Heart left ventricle (tissue), 13 donors: ENCODE measurements at regions not wholly inside any gene's neighbourhood (a gene's known extent, or its start where the extent isn't known, plus 50 kb on each side); places are given as distances from the start of the nearest gene placed in this dataset.

ENCODE experiments used
- POLR2A ChIP-seq, 2 donors: fragments of 450-650 bp; IDR thresholded peaks; one replicate each; pipeline ENCODE4 v1.6.1; 2017; ENCODE audit warnings: antibody characterized with exemption in 2 of 2, mild to moderate bottlenecking in 2 of 2, moderate library complexity in 2 of 2
- TF ChIP-seq, protein P1 (sequence below), 12 donors: fragments of 200-600 bp; sonication (generic) in 4 of 12; IDR thresholded peaks; one replicate each; pipeline versions ENCODE4 v1.5.0 to v1.8.0; 2018 to 2022; ENCODE audit warnings: antibody characterized with exemption in 12 of 12, mild to moderate bottlenecking in 5 of 12
- donor health status: ischemic (EF 13 %, LVEDD 7.1; RV severe dilation, severe dysfunction).
- donor health status: DM: no; HTN: yes; CAD: no.
- donor health status: DM: no; HTN: no; CAD: no.
- donor health status: ischemic (EF 25% LVEDD 6.9; RV normal size, moderate dysfunction).
- donor health status: ischemic (EF 25% LVEDD 5.7; RV mildly dilated, moderate dysfunction).
- donor health status: ischemic (EF 35%, LVEDD 5.7; RV mildly dilated, moderate dysfunction).
- donor health status: nonischemic (EF 11% LVEDD 7.7; RV severe dilation, severe dysfunction).
- donor health status: DM: yes; HTN: yes; CAD: no.
- donor health status: PGD.
- donor health status: ischemic (EF 29% LVEDD 5.4; RV normal size, mild dysfunction).
- donor health status: nonischemic (EF 23%, LVEDD 6.1; RV moderate dilation, normal function).

DNA sequence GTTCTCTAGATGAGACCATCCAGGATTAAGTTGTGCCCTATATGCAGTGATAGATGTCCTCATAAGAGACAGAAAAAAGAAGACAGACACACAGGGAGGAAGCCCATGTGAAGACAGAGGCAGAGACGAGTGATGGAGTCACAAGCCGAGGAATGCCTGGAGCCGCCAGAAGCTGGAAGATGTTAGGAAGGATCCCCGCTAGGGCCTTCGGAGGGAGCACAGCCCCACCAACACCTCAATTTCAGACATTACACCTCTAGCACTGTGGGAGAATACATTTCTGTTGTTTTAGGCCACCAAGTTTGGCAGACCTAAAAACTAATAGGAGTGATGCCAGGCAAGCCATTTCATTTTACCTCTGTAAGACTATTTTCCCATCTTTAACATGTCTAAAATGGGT lies 458.5 kb downstream of the MED13L start:
- TF ChIP-seq, protein P1, sequence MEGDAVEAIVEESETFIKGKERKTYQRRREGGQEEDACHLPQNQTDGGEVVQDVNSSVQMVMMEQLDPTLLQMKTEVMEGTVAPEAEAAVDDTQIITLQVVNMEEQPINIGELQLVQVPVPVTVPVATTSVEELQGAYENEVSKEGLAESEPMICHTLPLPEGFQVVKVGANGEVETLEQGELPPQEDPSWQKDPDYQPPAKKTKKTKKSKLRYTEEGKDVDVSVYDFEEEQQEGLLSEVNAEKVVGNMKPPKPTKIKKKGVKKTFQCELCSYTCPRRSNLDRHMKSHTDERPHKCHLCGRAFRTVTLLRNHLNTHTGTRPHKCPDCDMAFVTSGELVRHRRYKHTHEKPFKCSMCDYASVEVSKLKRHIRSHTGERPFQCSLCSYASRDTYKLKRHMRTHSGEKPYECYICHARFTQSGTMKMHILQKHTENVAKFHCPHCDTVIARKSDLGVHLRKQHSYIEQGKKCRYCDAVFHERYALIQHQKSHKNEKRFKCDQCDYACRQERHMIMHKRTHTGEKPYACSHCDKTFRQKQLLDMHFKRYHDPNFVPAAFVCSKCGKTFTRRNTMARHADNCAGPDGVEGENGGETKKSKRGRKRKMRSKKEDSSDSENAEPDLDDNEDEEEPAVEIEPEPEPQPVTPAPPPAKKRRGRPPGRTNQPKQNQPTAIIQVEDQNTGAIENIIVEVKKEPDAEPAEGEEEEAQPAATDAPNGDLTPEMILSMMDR (IDR thresholded peaks at IDR 0.05) = no peak
- no peak for TF ChIP-seq POLR2A (IDR thresholded peaks at IDR 0.05)
